NB4 (cell line): ENCODE measurements at regions not wholly inside any gene's neighbourhood (a gene's known extent, or its start where the extent isn't known, plus 50 kb on each side); places are given as distances from the start of the nearest gene placed in this dataset.

Source experiments
- DNase-seq: peaks from one replicate; pipeline ENCODE4 v3.0.0; 2010; ENCODE audit warnings: low read depth
- H3K4me3 ChIP-seq: one replicate; pipeline ENCODE4 v1.5.1; 2011; ENCODE audit warnings: mild to moderate bottlenecking, low read depth, low read length, moderate library complexity
- CTCF ChIP-seq: IDR thresholded peaks from one replicate; pipeline ENCODE4 v1.5.1; 2012; ENCODE audit warnings: low read depth, low read length
- MYC ChIP-seq: IDR thresholded peaks from 2 replicates; pipeline ENCODE4 v1.6.1; 2011; ENCODE audit warnings: low read depth, low read length
- POLR2A ChIP-seq: IDR thresholded peaks from 2 replicates; pipeline ENCODE4 v1.6.1; 2011; ENCODE audit warnings: mild to moderate bottlenecking; ENCODE audit not compliant: insufficient read length; ENCODE audit errors: extremely low read depth
- TF ChIP-seq, protein P1 (sequence below): IDR thresholded peaks from 2 replicates; pipeline ENCODE4 v1.6.1; 2011; ENCODE audit warnings: low read depth, low read length

DNA sequence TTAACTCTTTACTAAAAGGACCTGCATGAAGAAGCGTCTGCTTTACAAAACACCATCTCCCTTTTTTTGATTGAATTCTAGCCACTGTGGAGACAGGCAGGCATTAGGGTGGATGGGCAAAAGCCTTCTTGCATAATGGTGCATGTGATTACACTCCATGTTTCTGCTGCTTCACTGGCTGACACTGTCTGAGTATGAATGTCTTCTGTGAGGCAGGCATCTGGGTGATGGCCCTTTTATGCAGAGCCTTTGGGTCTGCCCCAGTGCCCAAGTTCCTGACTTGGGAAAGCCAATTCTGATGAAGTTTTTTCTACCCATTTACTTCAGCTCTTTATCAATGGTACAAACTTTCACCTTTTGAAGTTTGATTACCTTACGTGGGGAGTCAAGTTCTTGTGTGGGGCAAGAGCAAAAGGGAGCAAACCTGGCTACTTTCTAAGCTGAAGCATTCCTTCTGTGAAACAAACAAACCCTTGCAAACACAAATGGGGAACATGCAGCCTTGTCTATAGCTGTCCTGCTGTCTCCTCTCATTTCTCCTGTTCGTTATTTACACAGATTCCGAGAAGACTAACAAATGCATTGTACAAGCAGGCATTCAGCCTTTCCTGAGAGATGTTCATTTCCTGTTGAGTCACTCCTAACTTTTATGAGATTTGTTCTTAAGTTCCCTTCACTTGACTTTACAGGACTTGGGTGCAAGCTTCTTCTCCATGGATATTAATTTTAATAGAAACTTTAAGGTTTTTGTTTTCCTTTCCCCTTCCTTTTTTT is 301.9 kb downstream of the TLL1 start:
- no peak overlapping the region for H3K4me3 ChIP-seq
- peak; percentile 4 for DNase-seq
- TF ChIP-seq POLR2A (no peak), MYC (no peak), CTCF (no peak)
- TF ChIP-seq, protein P1, sequence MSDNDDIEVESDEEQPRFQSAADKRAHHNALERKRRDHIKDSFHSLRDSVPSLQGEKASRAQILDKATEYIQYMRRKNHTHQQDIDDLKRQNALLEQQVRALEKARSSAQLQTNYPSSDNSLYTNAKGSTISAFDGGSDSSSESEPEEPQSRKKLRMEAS = no peak

DNA sequence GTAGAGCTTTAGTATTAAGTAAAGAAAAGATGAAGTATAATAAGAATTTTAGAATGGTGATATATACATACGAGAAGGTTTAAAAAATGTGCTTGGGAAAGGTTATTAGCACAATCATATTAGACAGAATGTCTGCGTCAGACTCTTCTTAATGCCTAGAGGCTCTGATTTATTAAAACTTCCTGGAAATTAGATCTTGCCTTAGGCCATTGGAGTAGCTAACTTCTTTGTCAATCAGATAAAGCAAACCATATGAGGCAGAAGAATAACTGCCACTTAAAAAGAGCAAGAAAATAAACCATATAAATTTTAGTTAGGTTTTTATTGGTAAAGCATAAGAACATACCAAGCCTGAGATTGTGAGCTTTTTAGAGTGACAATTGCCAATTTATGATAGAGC is 309.1 kb downstream of the TLL1 start:
- TF ChIP-seq MYC (no peak), POLR2A (no peak), CTCF (no peak)
- TF ChIP-seq, protein P1 = no peak
- DNase-seq = no peak
- H3K4me3 ChIP-seq = no peak overlapping the region

GRCh38 chr4:166195101-166195500 is 322.1 kb downstream of the TLL1 start:
- no peak for TF ChIP-seq MYC
- no peak for TF ChIP-seq CTCF
- no peak for TF ChIP-seq POLR2A
- TF ChIP-seq, protein P1 = no peak
- no peak for DNase-seq
- H3K4me3 ChIP-seq = no peak overlapping the region

DNA sequence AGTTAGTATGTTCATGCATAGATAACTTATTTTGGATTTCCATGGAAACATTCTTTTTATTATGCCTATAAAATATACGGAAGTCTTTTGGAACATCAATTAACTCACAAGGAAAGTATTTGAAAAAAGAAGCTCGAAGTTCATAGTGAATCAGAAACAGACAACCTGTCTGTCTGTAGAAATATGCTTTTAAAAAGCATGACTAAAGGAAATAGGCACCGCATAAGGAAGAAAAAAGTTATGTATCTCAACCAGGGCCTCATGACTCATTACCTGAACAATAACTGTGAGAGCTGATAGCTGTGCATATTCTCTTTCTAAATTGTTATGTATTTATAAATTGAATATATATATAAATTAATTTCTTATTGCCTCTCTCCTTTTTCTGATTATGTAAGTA is 324.1 kb downstream of the TLL1 start:
- no peak overlapping the region for H3K4me3 ChIP-seq
- DNase-seq = no peak
- TF ChIP-seq MYC (no peak), CTCF (no peak), POLR2A (no peak)
- TF ChIP-seq, protein P1 = no peak

DNA sequence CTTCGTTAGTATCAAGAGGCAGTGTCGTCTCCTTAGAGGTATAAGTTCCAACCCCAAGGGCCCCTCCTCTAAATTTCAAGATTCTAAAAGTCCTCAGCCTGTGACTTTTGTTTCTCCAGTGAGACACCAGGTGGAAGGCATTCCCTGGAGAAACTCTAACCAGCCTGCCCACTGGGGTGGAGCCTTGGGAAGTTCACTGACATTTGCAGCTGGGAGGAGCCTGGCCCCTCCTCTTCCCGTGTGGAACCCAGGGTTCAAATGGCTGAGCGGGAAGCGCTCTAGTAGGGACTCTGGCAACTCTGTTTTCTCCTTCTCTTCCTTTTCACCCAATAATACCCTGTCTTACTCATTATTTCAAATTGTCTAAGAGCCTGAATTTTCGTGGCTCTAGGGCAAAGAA is 325.0 kb downstream of the TLL1 start:
- no peak for TF ChIP-seq MYC
- TF ChIP-seq CTCF = no peak
- no peak for TF ChIP-seq POLR2A
- TF ChIP-seq, protein P1 = no peak
- H3K4me3 ChIP-seq = no peak overlapping the region
- no peak for DNase-seq
